IPS-NIHi11 (cell line): ENCODE measurements at regions not wholly inside any gene's neighbourhood (a gene's known extent, or its start where the extent isn't known, plus 50 kb on each side); places are given as distances from the start of the nearest gene placed in this dataset.
"Not testable (repeated sequence)": the region's sequence is repeated elsewhere in the genome, so short reads cannot be mapped to it uniquely, and the experiment has no call there.

Experiments used
- DNase-seq: peaks from one replicate; pipeline ENCODE4 v3.0.0; 2012; ENCODE audit warnings: mixed read lengths, low spot score

GRCh38 chr12:89775063-89775985, 66.7 kb upstream of the ATP2B1 start:
- DNase-seq, result no peak

GRCh38 chr12:89774645-89775044, 66.0 kb upstream of the ATP2B1 start:
- DNase-seq, result no peak

GRCh38 chr12:89770391-89770790, 61.8 kb upstream of the ATP2B1 start:
- no peak for DNase-seq

- no peak for DNase-seq
Measured at GRCh38 chr12:89769483-89769818, 60.8 kb upstream of the ATP2B1 start.

- DNase-seq, result no peak
Measured at GRCh38 chr12:89768586-89769482, 60.2 kb upstream of the ATP2B1 start.

- no peak for DNase-seq
Measured at GRCh38 chr12:89765959-89766824, 57.6 kb upstream of the ATP2B1 start.

GRCh38 chr12:89764164-89764563, 55.5 kb upstream of the ATP2B1 start:
- DNase-seq, result not testable (repeated sequence)

- DNase-seq, result no peak
Measured at GRCh38 chr12:89762498-89763170, 54.0 kb upstream of the ATP2B1 start.

GRCh38 chr12:89760783-89761182, 52.1 kb upstream of the ATP2B1 start:
- no peak for DNase-seq
